ENCODE measurements at regions not wholly inside any gene's neighbourhood (a gene's known extent, or its start where the extent isn't known, plus 50 kb on each side); places are given as distances from the start of the nearest gene placed in this dataset.

DNA sequence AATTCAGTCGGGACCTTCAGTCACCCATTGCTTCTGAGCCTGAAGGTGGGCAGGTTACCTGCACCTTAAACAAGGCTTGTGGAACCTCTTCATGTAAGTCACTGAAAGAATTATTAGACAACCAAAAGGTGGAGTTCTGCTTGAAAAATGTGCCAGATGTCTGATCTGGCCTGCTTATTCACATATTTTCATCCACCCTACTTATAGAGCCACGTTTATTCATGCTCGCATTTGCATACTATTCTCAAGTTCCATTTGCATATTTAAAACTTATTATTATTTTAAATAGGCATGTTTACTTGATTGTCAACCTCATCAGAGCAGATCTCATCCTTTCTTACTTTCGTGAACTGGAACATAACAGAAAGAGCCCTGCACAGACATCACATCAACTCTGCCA lies 140.0 kb upstream of the NABP1 start:
- BruUV-seq (replicated peaks): no TSS peak
- TF ChIP-seq, protein P1, sequence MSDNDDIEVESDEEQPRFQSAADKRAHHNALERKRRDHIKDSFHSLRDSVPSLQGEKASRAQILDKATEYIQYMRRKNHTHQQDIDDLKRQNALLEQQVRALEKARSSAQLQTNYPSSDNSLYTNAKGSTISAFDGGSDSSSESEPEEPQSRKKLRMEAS (IDR thresholded peaks at IDR 0.05; ENCODE audit: insufficient read depth, insufficient read length): no peak
- no peak for TF ChIP-seq POLR2A (IDR thresholded peaks at IDR 0.05; ENCODE audit: low read depth, low read length)
- no peak for TF ChIP-seq EZH2 (IDR thresholded peaks at IDR 0.05; ENCODE audit: borderline replicate concordance, low read depth, low read length, severe bottlenecking)
- TF ChIP-seq JUN (IDR thresholded peaks at IDR 0.05; ENCODE audit: borderline replicate concordance, insufficient read depth, insufficient read length, low read depth): no peak
- TF ChIP-seq GATA2 (IDR thresholded peaks at IDR 0.05; ENCODE audit: insufficient read depth, insufficient read length, low read depth, low read length): no peak
- TF ChIP-seq POLR2AphosphoS5 (IDR thresholded peaks at IDR 0.05; ENCODE audit: insufficient read depth, low read depth, low read length): no peak
- no peak for TF ChIP-seq CTCF (IDR thresholded peaks at IDR 0.05; ENCODE audit: extremely low read depth in 1 of 2, insufficient read depth in 1 of 2, low read depth in 1 of 2, low read length in 2 of 2)
- no peak for TF ChIP-seq MYC (IDR thresholded peaks at IDR 0.05; ENCODE audit: low read depth, low read length)
- no peak for TF ChIP-seq FOS (IDR thresholded peaks at IDR 0.05; ENCODE audit: borderline replicate concordance, insufficient read depth, low read length)
- H3K4me3 ChIP-seq (replicated peaks in 1 of 3; ENCODE audit: insufficient read depth in 1 of 3, low read depth in 1 of 3, low read length in 3 of 3): no peak overlapping the region
- no peak overlapping the region for H3K4me2 ChIP-seq (ENCODE audit: insufficient read depth, low read length)
- H4K20me1 ChIP-seq (replicated peaks; ENCODE audit: control insufficient read depth, extremely low read depth, insufficient read depth, low read length): no peaks in the 10 kb centered on the region
- H3K9ac ChIP-seq (replicated peaks; ENCODE audit: extremely low read depth, insufficient read depth, low read length): no peak overlapping the region
- H3K4me1 ChIP-seq (ENCODE audit: control insufficient read depth, extremely low read depth, insufficient read depth, low read length): no peaks in the 10 kb centered on the region
- H3K9me3 ChIP-seq (replicated peaks; ENCODE audit: control insufficient read depth, insufficient read depth, low read length): no peaks in the 10 kb centered on the region
- DNase-seq (ENCODE audit: low read depth, low spot score) (no peak), FAIRE-seq (no peak)
- CTCF ChIA-PET: interaction anchor here (1.2 kb wide), 1 partner anchor 178 kb away, joined by 3 read pairs; no protein-coding TSS in a partner anchor
- no peaks in the 10 kb centered on the region for H3K36me3 ChIP-seq (ENCODE audit: control insufficient read depth in 2 of 2, extremely low read depth in 1 of 2, insufficient read depth in 2 of 2, low read length in 2 of 2)
- H3K9me1 ChIP-seq (replicated peaks; ENCODE audit: control insufficient read depth, extremely low read depth, insufficient read depth, low read length): no peaks in the 10 kb centered on the region
- no peak overlapping the region for H2AFZ ChIP-seq (ENCODE audit: low read depth, low read length)
- peaks cover 9% of the 10 kb centered on the region in 2 experiments for H3K27me3 ChIP-seq (ENCODE audit: control insufficient read depth in 2 of 2, insufficient read depth in 2 of 2, low read length in 2 of 2)
- intact Hi-C loops (cut with micrococcal nuclease) (no loop called here), dilution Hi-C loops (cut with MboI; ENCODE audit: extremely low pct_ligation_motif_present, low sequenced_read_pairs) (no loop called here)
- POLR2A ChIA-PET: no interaction called here
- H3K79me2 ChIP-seq (ENCODE audit: control insufficient read depth, insufficient read depth, low read length): no peaks in the 10 kb centered on the region
- H3K27ac ChIP-seq (ENCODE audit: insufficient read depth, low read depth, low read length): no peak overlapping the region

Measured in endothelial cell of umbilical vein (primary cell).